HEK293 (cell line): ENCODE measurements at regions not wholly inside any gene's neighbourhood (a gene's known extent, or its start where the extent isn't known, plus 50 kb on each side); places are given as distances from the start of the nearest gene placed in this dataset.

Experiments used
- CTCF ChIA-PET: fragments of 350-600 bp; formaldehyde crosslinking; extraction: SDS; loops from one replicate; lab custom pipeline; 2021; ENCODE audit warnings: antibody characterized with exemption; lab: Yijun Ruan, JAX
- POLR2A ChIA-PET: fragments of 300-600 bp; formaldehyde crosslinking; extraction: SDS; loops from one replicate; lab custom pipeline; 2020; ENCODE audit warnings: antibody characterized with exemption, inconsistent platforms; lab: Yijun Ruan, JAX
- H3K27ac ChIP-seq: fragments of 200-500 bp; sonication (Bioruptor generic); 2 replicates; pipeline ENCODE4 v1.5.1; 2014; ENCODE audit warnings: low read depth, low read length, control low read depth, inconsistent platforms; ENCODE audit errors: extremely low read depth
- H3K36me3 ChIP-seq, 2 experiments: fragments of 200-500 bp in 1 of 2; sonication (Bioruptor generic) in 1 of 2; 1 replicate in 1 of 2; 2 replicates in 1 of 2; pipeline ENCODE4 v1.5.1; 2014 to 2017; ENCODE audit warnings: inconsistent platforms in 2 of 2, low read length in 2 of 2; ENCODE audit not compliant: control insufficient read depth in 2 of 2, insufficient read depth in 1 of 2
- H3K4me1 ChIP-seq: fragments of 200-500 bp; sonication (Bioruptor generic); 2 replicates; pipeline ENCODE4 v1.5.1; 2014; ENCODE audit warnings: mild to moderate bottlenecking, low read length, inconsistent platforms; ENCODE audit not compliant: control insufficient read depth, insufficient read depth
- H3K4me3 ChIP-seq: 2 replicates; pipeline ENCODE4 v1.5.1; 2011; ENCODE audit warnings: low read depth, mild to moderate bottlenecking, control low read depth, low read length, moderate library complexity
- H3K9me3 ChIP-seq: fragments of 200-500 bp; sonication (Bioruptor generic); 2 replicates; pipeline ENCODE4 v1.5.1; 2014; ENCODE audit warnings: low read depth, low read length, inconsistent platforms; ENCODE audit not compliant: control insufficient read depth, insufficient read depth
- BCL11B ChIP-seq: fragments of 450-650 bp; formaldehyde crosslinking; IDR thresholded peaks from 2 replicates; pipeline ENCODE4 v1.5.1; 2016; ENCODE audit warnings: low read depth, missing biosample characterization, missing genetic modification characterization
- FEZF1 ChIP-seq: fragments of 450-650 bp; formaldehyde crosslinking; IDR thresholded peaks from 2 replicates; pipeline ENCODE4 v1.5.1; 2016; ENCODE audit warnings: missing biosample characterization, missing genetic modification characterization
- GFI1B ChIP-seq: fragments of 450-650 bp; formaldehyde crosslinking; IDR thresholded peaks from 2 replicates; pipeline ENCODE4 v1.5.1; 2016; ENCODE audit warnings: missing biosample characterization, missing genetic modification characterization
- IKZF3 ChIP-seq: fragments of 450-650 bp; IDR thresholded peaks from 2 replicates; pipeline ENCODE4 v1.5.0; 2018; ENCODE audit warnings: missing biosample characterization, mild to moderate bottlenecking, missing genetic modification characterization, moderate library complexity
- KLF17 ChIP-seq: fragments of 450-650 bp; formaldehyde crosslinking; IDR thresholded peaks from 2 replicates; pipeline ENCODE4 v1.5.1; 2016; ENCODE audit warnings: missing biosample characterization, missing genetic modification characterization
- TRIM28 ChIP-seq: IDR thresholded peaks from 2 replicates; pipeline ENCODE4 v1.6.1; 2011; ENCODE audit warnings: low read length, control low read depth, borderline replicate concordance
- ZBTB17 ChIP-seq: fragments of 450-650 bp; formaldehyde crosslinking; IDR thresholded peaks from 2 replicates; pipeline ENCODE4 v1.5.1; 2016; ENCODE audit warnings: missing biosample characterization, missing genetic modification characterization
- ZFHX2 ChIP-seq: fragments of 450-650 bp; formaldehyde crosslinking; conservative IDR thresholded peaks from 2 replicates; pipeline ENCODE4 v1.5.1; 2016; ENCODE audit warnings: missing biosample characterization, missing genetic modification characterization
- ZNF155 ChIP-seq: fragments of 450-650 bp; formaldehyde crosslinking; IDR thresholded peaks from 2 replicates; pipeline ENCODE4 v1.5.1; 2016; ENCODE audit warnings: missing biosample characterization, missing genetic modification characterization
- ZNF211 ChIP-seq: fragments of 450-650 bp; formaldehyde crosslinking; IDR thresholded peaks from 2 replicates; pipeline ENCODE4 v1.5.1; 2016; ENCODE audit warnings: low read depth, missing biosample characterization, missing genetic modification characterization
- ZNF311 ChIP-seq: fragments of 450-650 bp; formaldehyde crosslinking; IDR thresholded peaks from 2 replicates; pipeline ENCODE4 v1.5.1; 2017; ENCODE audit warnings: missing biosample characterization, missing genetic modification characterization, borderline replicate concordance
- ZNF335 ChIP-seq: fragments of 450-650 bp; formaldehyde crosslinking; conservative IDR thresholded peaks from 2 replicates; pipeline ENCODE4 v1.5.1; 2016; ENCODE audit warnings: missing biosample characterization, missing genetic modification characterization
- ZNF394 ChIP-seq: fragments of 450-650 bp; formaldehyde crosslinking; IDR thresholded peaks from 2 replicates; pipeline ENCODE4 v1.5.1; 2016; ENCODE audit warnings: missing biosample characterization, missing genetic modification characterization, mild to moderate bottlenecking, moderate library complexity, borderline replicate concordance
- ZNF529 ChIP-seq: fragments of 450-650 bp; formaldehyde crosslinking; IDR thresholded peaks from 2 replicates; pipeline ENCODE4 v1.5.1; 2017; ENCODE audit warnings: missing genetic modification characterization, missing biosample characterization; ENCODE audit not compliant: insufficient replicate concordance
- ZNF548 ChIP-seq: fragments of 450-650 bp; formaldehyde crosslinking; IDR thresholded peaks from 2 replicates; pipeline ENCODE4 v1.5.1; 2016; ENCODE audit warnings: missing biosample characterization, missing genetic modification characterization
- ZNF560 ChIP-seq: fragments of 450-650 bp; formaldehyde crosslinking; IDR thresholded peaks from 2 replicates; pipeline ENCODE4 v1.5.1; 2017; ENCODE audit warnings: missing biosample characterization, missing genetic modification characterization, borderline replicate concordance
- ZNF660 ChIP-seq: fragments of 450-650 bp; IDR thresholded peaks from 2 replicates; pipeline ENCODE4 v1.5.1; 2018; ENCODE audit warnings: missing biosample characterization, mild to moderate bottlenecking, missing genetic modification characterization
- ZNF670 ChIP-seq: fragments of 450-650 bp; formaldehyde crosslinking; IDR thresholded peaks from 2 replicates; pipeline ENCODE4 v1.5.1; 2016; ENCODE audit warnings: missing biosample characterization, missing genetic modification characterization, low read depth
- ZNF677 ChIP-seq: fragments of 450-650 bp; IDR thresholded peaks from 2 replicates; pipeline ENCODE4 v1.5.0; 2018; ENCODE audit warnings: missing biosample characterization, mild to moderate bottlenecking, missing genetic modification characterization, moderate library complexity
- ZNF747 ChIP-seq: fragments of 450-650 bp; formaldehyde crosslinking; IDR thresholded peaks from 2 replicates; pipeline ENCODE4 v1.5.1; 2016; ENCODE audit warnings: missing biosample characterization, missing genetic modification characterization
- ZNF785 ChIP-seq: fragments of 450-650 bp; formaldehyde crosslinking; IDR thresholded peaks from 2 replicates; pipeline ENCODE4 v1.5.1; 2016; ENCODE audit warnings: missing biosample characterization, missing genetic modification characterization
- ZSCAN23 ChIP-seq: fragments of 450-650 bp; formaldehyde crosslinking; IDR thresholded peaks from 2 replicates; pipeline ENCODE4 v1.5.1; 2016; ENCODE audit warnings: missing biosample characterization, missing genetic modification characterization
- TF ChIP-seq, protein P1 (sequence below): fragments of 450-650 bp; formaldehyde crosslinking; IDR thresholded peaks from 2 replicates; pipeline ENCODE4 v1.5.1; 2016; ENCODE audit warnings: missing biosample characterization, missing genetic modification characterization
- TF ChIP-seq, protein P2 (sequence below): fragments of 450-650 bp; formaldehyde crosslinking; IDR thresholded peaks from 2 replicates; pipeline ENCODE4 v1.5.1; 2016; ENCODE audit warnings: missing biosample characterization, missing genetic modification characterization
- TF ChIP-seq, protein P3 (sequence below): fragments of 450-650 bp; formaldehyde crosslinking; IDR thresholded peaks from 2 replicates; pipeline ENCODE4 v1.5.1; 2016; ENCODE audit warnings: missing biosample characterization, missing genetic modification characterization

- no peaks in the 10 kb centered on the region for H3K9me3 ChIP-seq
- CTCF ChIA-PET, result interaction anchor here (1.0 to 1.1 kb wide), 2 partner anchors 9 to 66 kb away, joined by 3 to 4 read pairs; no protein-coding TSS in a partner anchor
- no peak overlapping the region for H3K27ac ChIP-seq
- no peak overlapping the region for H3K4me3 ChIP-seq
- no peak for TF ChIP-seq ZNF335 (tag by site-specific recombination)
- H3K4me1 ChIP-seq, result no peaks in the 10 kb centered on the region
- POLR2A ChIA-PET, result no interaction called here
- H3K36me3 ChIP-seq, result no peaks in the 10 kb centered on the region
Observed at GRCh38 chr1:104476126-104476525, 726.4 kb downstream of the AMY1C start.

GRCh38 chr1:104488296-104489015 lies 738.8 kb downstream of the AMY1C start:
- Histone ChIP-seq H3K9me3 (no peaks in the 10 kb centered on the region), H3K27ac (no peak overlapping the region), H3K36me3 (no peaks in the 10 kb centered on the region), H3K4me1 (no peaks in the 10 kb centered on the region), H3K4me3 (no peak overlapping the region)
- ChIA-PET CTCF (no interaction called here), POLR2A (no interaction called here)
- TF ChIP-seq ZNF155 (tag by site-specific recombination) (no peak), ZNF394 (tag by site-specific recombination) (no peak), ZNF670 (no peak), BCL11B (tag by site-specific recombination) (no peak)
- TF ChIP-seq, protein P1, sequence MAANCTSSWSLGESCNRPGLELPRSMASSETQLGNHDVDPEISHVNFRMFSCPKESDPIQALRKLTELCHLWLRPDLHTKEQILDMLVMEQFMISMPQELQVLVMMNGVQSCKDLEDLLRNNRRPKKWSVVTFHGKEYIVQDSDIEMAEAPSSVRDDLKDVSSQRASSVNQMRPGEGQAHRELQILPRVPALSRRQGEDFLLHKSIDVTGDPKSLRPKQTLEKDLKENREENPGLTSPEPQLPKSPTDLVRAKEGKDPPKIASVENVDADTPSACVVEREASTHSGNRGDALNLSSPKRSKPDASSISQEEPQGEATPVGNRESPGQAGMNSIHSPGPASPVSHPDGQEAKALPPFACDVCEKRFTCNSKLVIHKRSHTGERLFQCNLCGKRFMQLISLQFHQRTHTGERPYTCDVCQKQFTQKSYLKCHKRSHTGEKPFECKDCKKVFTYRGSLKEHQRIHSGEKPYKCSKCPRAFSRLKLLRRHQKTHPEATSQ (tag by site-specific recombination), result no peak

DNA sequence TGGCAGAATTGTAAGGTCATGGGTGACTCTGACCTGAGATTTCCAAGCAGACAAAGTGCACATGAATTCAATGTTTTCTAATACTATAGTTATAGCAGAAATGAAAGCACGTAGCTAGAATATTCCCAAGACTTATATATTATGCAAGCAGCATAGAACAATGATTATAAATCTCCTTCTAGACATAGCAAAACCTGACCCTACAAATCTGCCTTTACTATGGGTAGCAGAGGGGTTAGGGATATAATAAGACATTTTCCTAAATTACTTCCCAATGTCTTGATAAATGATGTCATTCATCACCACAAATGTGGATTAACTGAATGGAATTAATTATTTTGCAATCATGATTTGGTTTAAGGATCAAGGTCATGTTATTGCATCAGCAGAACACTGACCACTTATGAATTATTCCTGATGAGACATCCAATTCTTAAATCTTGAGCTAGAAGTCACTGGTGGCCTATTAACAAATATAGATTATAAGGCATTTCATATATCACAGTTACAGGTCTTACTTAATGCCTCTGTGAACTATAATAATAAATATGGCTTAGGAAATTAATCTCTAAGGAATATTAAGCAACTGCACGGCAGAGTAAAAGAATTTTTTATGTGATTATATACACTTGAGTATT lies 776.6 kb downstream of the AMY1C start:
- ChIA-PET POLR2A (no interaction called here), CTCF (no interaction called here)

More for the DNA sequence above, 776.6 kb downstream of the AMY1C start:
- Histone ChIP-seq H3K36me3 (no peaks in the 10 kb centered on the region), H3K4me3 (no peak overlapping the region), H3K4me1 (no peaks in the 10 kb centered on the region), H3K27ac (no peak overlapping the region), H3K9me3 (no peaks in the 10 kb centered on the region)
- TF ChIP-seq ZFHX2 (tag by site-specific recombination) (no peak), ZNF211 (tag by site-specific recombination) (no peak), ZNF660 (tag by site-specific recombination) (no peak), ZNF747 (no peak), ZNF529 (tag by site-specific recombination) (no peak), ZNF785 (tag by site-specific recombination) (no peak), ZNF560 (tag by site-specific recombination) (no peak), ZSCAN23 (tag by site-specific recombination) (no peak), FEZF1 (no peak), ZNF311 (tag by site-specific recombination) (no peak), TRIM28 (no peak), KLF17 (tag by site-specific recombination) (no peak), ZNF677 (tag by site-specific recombination) (no peak), ZBTB17 (tag by site-specific recombination) (no peak), GFI1B (tag by site-specific recombination) (no peak), ZNF548 (tag by site-specific recombination) (no peak), IKZF3 (no peak)
- TF ChIP-seq, protein P2, sequence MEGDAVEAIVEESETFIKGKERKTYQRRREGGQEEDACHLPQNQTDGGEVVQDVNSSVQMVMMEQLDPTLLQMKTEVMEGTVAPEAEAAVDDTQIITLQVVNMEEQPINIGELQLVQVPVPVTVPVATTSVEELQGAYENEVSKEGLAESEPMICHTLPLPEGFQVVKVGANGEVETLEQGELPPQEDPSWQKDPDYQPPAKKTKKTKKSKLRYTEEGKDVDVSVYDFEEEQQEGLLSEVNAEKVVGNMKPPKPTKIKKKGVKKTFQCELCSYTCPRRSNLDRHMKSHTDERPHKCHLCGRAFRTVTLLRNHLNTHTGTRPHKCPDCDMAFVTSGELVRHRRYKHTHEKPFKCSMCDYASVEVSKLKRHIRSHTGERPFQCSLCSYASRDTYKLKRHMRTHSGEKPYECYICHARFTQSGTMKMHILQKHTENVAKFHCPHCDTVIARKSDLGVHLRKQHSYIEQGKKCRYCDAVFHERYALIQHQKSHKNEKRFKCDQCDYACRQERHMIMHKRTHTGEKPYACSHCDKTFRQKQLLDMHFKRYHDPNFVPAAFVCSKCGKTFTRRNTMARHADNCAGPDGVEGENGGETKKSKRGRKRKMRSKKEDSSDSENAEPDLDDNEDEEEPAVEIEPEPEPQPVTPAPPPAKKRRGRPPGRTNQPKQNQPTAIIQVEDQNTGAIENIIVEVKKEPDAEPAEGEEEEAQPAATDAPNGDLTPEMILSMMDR (tag by site-specific recombination), result no peak
- TF ChIP-seq, protein P3, sequence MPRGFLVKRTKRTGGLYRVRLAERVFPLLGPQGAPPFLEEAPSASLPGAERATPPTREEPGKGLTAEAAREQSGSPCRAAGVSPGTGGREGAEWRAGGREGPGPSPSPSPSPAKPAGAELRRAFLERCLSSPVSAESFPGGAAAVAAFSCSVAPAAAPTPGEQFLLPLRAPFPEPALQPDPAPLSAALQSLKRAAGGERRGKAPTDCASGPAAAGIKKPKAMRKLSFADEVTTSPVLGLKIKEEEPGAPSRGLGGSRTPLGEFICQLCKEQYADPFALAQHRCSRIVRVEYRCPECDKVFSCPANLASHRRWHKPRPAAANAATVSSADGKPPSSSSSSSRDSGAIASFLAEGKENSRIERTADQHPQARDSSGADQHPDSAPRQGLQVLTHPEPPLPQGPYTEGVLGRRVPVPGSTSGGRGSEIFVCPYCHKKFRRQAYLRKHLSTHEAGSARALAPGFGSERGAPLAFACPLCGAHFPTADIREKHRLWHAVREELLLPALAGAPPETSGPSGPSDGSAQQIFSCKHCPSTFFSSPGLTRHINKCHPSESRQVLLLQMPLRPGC (tag by site-specific recombination), result no peak
